Mucosa of descending colon (tissue), 3 donors: ENCODE measurements at regions not wholly inside any gene's neighbourhood (a gene's known extent, or its start where the extent isn't known, plus 50 kb on each side); places are given as distances from the start of the nearest gene placed in this dataset.

ENCODE experiments used
- ATAC-seq: fragments of 200-7000 bp; cut with Tn5 transposase; one replicate; pipeline ENCODE4 v1.9.1; 2020; ENCODE audit warnings: mild to moderate bottlenecking, moderate library complexity
- DNase-seq, 3 donors: peaks; one replicate each; pipeline ENCODE4 v3.0.0-alpha.2; 2020
- H3K36me3 ChIP-seq: fragments of 200-600 bp; one replicate; pipeline ENCODE4 v1.8.0; 2021; ENCODE audit warnings: low read depth, mild to moderate bottlenecking
- H3K4me1 ChIP-seq: fragments of 200-600 bp; one replicate; pipeline ENCODE4 v1.8.0; 2021; ENCODE audit warnings: low read depth, mild to moderate bottlenecking
- H3K4me3 ChIP-seq: fragments of 200-600 bp; one replicate; pipeline ENCODE4 v1.8.0; 2021; ENCODE audit warnings: mild to moderate bottlenecking
- H3K9me3 ChIP-seq: fragments of 200-600 bp; one replicate; pipeline ENCODE4 v1.8.0; 2021; ENCODE audit warnings: mild to moderate bottlenecking
- CTCF ChIP-seq: fragments of 200-600 bp; IDR thresholded peaks from one replicate; pipeline ENCODE4 v1.8.0; 2022; ENCODE audit warnings: antibody characterized with exemption, mild to moderate bottlenecking
- intact Hi-C, 2 donors: fragments of 100-400 bp; cut with DNase I in 1 of 2; cut with micrococcal nuclease in 1 of 2; formaldehyde crosslinking; loops; one replicate each; pipeline versions ENCODE4 v1.11.0 to v1.11.1; 2022; cut with DNase I, micrococcal nuclease
- donor health status: DM: no; HTN: no; CAD: no; lungs with moderate emphysema.
- donor health status: DM: no; HTN: no; CAD: no.
- donor health status: DM: no; HTN: yes; CAD: no.

GRCh38 chr1:101290922-101291561 lies 54.2 kb downstream of the S1PR1 start:
- H3K36me3 ChIP-seq: no peaks in the 10 kb centered on the region
- H3K9me3 ChIP-seq: no peaks in the 10 kb centered on the region
- intact Hi-C loops: no loop called here
- TF ChIP-seq CTCF: no peak
- H3K4me1 ChIP-seq: peaks cover 5% of the 10 kb centered on the region
- no peak for ATAC-seq
- H3K4me3 ChIP-seq: no peak overlapping the region
- no peak for DNase-seq

- H3K36me3 ChIP-seq: no peaks in the 10 kb centered on the region
- H3K9me3 ChIP-seq: no peaks in the 10 kb centered on the region
- peak in 1 of 3 donors; percentile 27 for DNase-seq
- ATAC-seq: peak; percentile 10
- no peak for TF ChIP-seq CTCF
- intact Hi-C loops: no loop called here
- H3K4me3 ChIP-seq: no peak overlapping the region
- peaks cover 5% of the 10 kb centered on the region for H3K4me1 ChIP-seq
These were observed 55.0 kb downstream of the S1PR1 start for GRCh38 chr1:101291562-101292380.

DNA sequence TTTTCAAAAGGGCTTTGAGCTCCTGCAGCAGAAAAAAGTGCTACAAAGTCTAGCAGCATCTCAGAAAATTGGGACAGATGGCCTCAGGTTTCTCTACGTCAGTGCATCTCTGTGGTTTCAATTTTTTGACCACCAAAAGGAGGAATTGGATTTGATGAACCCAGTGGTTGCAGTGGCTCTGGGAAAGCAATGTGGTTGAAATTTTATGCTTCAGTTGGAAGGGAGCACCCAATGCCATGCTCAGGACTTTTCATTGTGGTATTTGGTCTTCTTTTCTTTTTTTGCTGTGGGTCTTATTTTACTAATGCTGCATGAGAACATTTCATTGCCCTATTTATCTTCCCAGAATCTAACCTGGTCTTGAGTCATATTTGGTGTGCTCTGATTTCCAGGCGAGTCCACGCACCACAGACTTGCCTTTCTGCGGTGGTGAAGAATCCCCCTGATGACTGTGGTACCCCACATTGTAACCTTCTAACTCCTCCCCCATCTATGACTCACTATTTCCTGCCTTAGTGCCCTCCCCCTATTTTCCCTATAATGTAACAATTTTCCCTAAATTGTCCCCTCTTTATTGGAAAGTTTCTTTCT lies 56.7 kb downstream of the S1PR1 start:
- Histone ChIP-seq H3K36me3 (no peaks in the 10 kb centered on the region), H3K9me3 (no peaks in the 10 kb centered on the region), H3K4me1 (peaks cover 1% of the 10 kb centered on the region), H3K4me3 (no peak overlapping the region)
- DNase-seq: no peak
- no peak for ATAC-seq
- intact Hi-C loops: no loop called here
- TF ChIP-seq CTCF: no peak

- intact Hi-C loops: no loop called here
- ATAC-seq: peak; percentile 53
- H3K4me1 ChIP-seq: no peaks in the 10 kb centered on the region
- peak in 1 of 3 donors; percentile 50 for DNase-seq
- H3K9me3 ChIP-seq: no peaks in the 10 kb centered on the region
- H3K4me3 ChIP-seq: no peak overlapping the region
- H3K36me3 ChIP-seq: no peaks in the 10 kb centered on the region
- TF ChIP-seq CTCF: no peak
These were observed 58.4 kb downstream of the S1PR1 start for GRCh38 chr1:101295209-101295608.

GRCh38 chr1:101298663-101299062 lies 61.8 kb downstream of the S1PR1 start:
- intact Hi-C loops: no loop called here
- DNase-seq (no peak), ATAC-seq (no peak)
- Histone ChIP-seq H3K9me3 (no peaks in the 10 kb centered on the region), H3K36me3 (no peaks in the 10 kb centered on the region), H3K4me1 (no peaks in the 10 kb centered on the region), H3K4me3 (no peak overlapping the region)
- TF ChIP-seq CTCF: no peak
